ENCODE measurements at regions not wholly inside any gene's neighbourhood (a gene's known extent, or its start where the extent isn't known, plus 50 kb on each side); places are given as distances from the start of the nearest gene placed in this dataset.

GRCh38 chr4:63904201-63904600 lies 505.0 kb downstream of the TECRL start:
- no peak for DNase-seq (ENCODE audit: low read depth)
- no peak overlapping the region for H3K4me3 ChIP-seq (ENCODE audit: low read depth, low read length)
- no peak for TF ChIP-seq CTCF (IDR thresholded peaks at IDR 0.05; ENCODE audit: low read depth, low read length, missing control alignments)

GRCh38 chr4:63901304-63901703 lies 507.9 kb downstream of the TECRL start:
- no peak overlapping the region for H3K4me3 ChIP-seq (ENCODE audit: low read depth, low read length)
- DNase-seq (ENCODE audit: low read depth), result no peak
- no peak for TF ChIP-seq CTCF (IDR thresholded peaks at IDR 0.05; ENCODE audit: low read depth, low read length, missing control alignments)

DNA sequence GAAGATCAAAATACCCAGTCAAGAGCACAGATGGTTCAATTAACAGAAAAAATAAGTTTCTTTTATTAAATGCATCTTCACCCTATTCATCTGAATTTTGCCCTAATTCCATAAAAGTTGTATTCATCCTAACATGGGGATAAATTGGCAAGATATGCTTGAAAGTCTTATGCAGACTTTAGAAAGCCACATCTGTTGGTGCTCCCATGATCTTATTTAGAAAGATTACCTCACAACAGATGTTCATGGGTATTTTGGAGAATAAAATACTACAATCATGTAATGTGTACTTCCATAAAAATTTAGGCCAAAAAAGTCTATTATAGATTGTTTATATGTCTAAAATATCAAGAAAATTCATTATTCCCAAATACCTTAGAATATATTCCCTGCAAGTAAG lies 510.3 kb downstream of the TECRL start:
- no peak overlapping the region for H3K4me3 ChIP-seq (ENCODE audit: low read depth, low read length)
- no peak for TF ChIP-seq CTCF (IDR thresholded peaks at IDR 0.05; ENCODE audit: low read depth, low read length, missing control alignments)
- no peak for DNase-seq (ENCODE audit: low read depth)

DNA sequence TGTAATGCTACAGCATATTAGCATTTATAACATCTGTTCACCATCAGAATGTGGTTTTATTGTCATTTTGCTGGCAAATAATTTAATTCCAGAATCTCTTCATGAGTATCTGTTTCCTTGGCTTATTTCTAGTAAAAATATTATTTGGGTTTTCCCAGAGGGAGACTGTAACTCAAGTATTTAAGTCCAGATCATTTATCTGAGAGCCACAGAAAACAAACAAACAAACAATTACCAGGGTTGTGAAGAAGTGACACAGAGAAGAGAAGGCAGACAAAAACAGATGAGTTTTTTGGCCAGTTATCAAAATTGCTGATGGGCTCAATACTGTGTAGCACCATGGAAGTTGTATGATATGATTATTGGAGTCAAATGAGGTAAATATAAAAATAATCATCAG lies 515.1 kb downstream of the TECRL start:
- no peak overlapping the region for H3K4me3 ChIP-seq (ENCODE audit: low read depth, low read length)
- DNase-seq (ENCODE audit: low read depth), result no peak
- no peak for TF ChIP-seq CTCF (IDR thresholded peaks at IDR 0.05; ENCODE audit: low read depth, low read length, missing control alignments)

GRCh38 chr4:63869370-63869769 lies 539.9 kb downstream of the TECRL start:
- H3K4me3 ChIP-seq (ENCODE audit: low read depth, low read length), result no peak overlapping the region
- DNase-seq (ENCODE audit: low read depth), result no peak
- TF ChIP-seq CTCF (IDR thresholded peaks at IDR 0.05; ENCODE audit: low read depth, low read length, missing control alignments), result no peak

GRCh38 chr4:63851496-63851895 lies 557.8 kb downstream of the TECRL start:
- TF ChIP-seq CTCF (IDR thresholded peaks at IDR 0.05; ENCODE audit: low read depth, low read length, missing control alignments), result no peak
- H3K4me3 ChIP-seq (ENCODE audit: low read depth, low read length), result no peak overlapping the region
- DNase-seq (ENCODE audit: low read depth), result no peak

DNA sequence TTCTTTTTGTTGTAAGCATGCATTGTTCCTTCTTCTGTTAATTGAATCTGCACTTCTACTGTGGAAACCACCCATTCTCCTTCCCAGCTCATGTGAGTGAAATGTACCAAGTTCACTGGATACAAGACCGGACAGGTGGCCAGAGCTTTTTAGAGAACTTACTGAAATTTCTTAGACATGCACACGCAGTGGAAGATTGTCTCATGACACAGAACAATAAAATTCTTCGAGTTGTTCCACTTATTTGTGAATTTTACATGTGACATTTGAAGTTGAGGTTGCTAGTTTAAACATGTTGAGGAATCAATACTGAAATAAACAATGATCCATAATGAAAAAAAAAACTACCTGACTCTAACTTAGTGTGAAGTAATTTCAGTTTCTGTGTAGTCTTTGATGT lies 568.0 kb downstream of the TECRL start:
- H3K4me3 ChIP-seq (ENCODE audit: low read depth, low read length), result no peak overlapping the region
- no peak for TF ChIP-seq CTCF (IDR thresholded peaks at IDR 0.05; ENCODE audit: low read depth, low read length, missing control alignments)
- no peak for DNase-seq (ENCODE audit: low read depth)

Data from GM12864 (cell line).